NCI-H510A (cell line): ENCODE measurements at regions not wholly inside any gene's neighbourhood (a gene's known extent, or its start where the extent isn't known, plus 50 kb on each side); places are given as distances from the start of the nearest gene placed in this dataset.

Experiments
- DNase-seq: peaks from one replicate; lab custom pipeline; 2025; lab: John Stamatoyannopoulos, UW

GRCh38 chr3:83740504-83740903 lies 1218.3 kb upstream of the CADM2 start:
- no peak for DNase-seq

- no peak for DNase-seq
These were observed 1192.8 kb upstream of the CADM2 start for GRCh38 chr3:83765956-83766355.

GRCh38 chr3:83769791-83770663 lies 1188.8 kb upstream of the CADM2 start:
- DNase-seq: no peak

- no peak for DNase-seq
These were observed 1188.0 kb upstream of the CADM2 start for GRCh38 chr3:83770664-83771402.

GRCh38 chr3:83802801-83803200 lies 1156.0 kb upstream of the CADM2 start:
- DNase-seq: no peak

GRCh38 chr3:83807511-83807910 lies 1151.3 kb upstream of the CADM2 start:
- no peak for DNase-seq

GRCh38 chr3:83813176-83813575 lies 1145.6 kb upstream of the CADM2 start:
- DNase-seq: no peak

GRCh38 chr3:83816653-83817052 lies 1142.1 kb upstream of the CADM2 start:
- DNase-seq: no peak

GRCh38 chr3:83821506-83821905 lies 1137.3 kb upstream of the CADM2 start:
- no peak for DNase-seq

- no peak for DNase-seq
These were observed 1135.7 kb upstream of the CADM2 start for GRCh38 chr3:83823095-83823494.

- DNase-seq: no peak
These were observed 1123.7 kb upstream of the CADM2 start for GRCh38 chr3:83835040-83835439.

- DNase-seq: no peak
These were observed 1116.3 kb upstream of the CADM2 start for GRCh38 chr3:83842511-83842910.

GRCh38 chr3:83843716-83844115 lies 1115.1 kb upstream of the CADM2 start:
- DNase-seq: no peak

- DNase-seq: no peak
These were observed 1109.6 kb upstream of the CADM2 start for GRCh38 chr3:83849106-83849730.

GRCh38 chr3:83863380-83863779 lies 1095.4 kb upstream of the CADM2 start:
- DNase-seq: no peak

- DNase-seq: no peak
These were observed 1089.8 kb upstream of the CADM2 start for GRCh38 chr3:83868909-83869567.

GRCh38 chr3:83873550-83873949 lies 1085.2 kb upstream of the CADM2 start:
- DNase-seq: no peak

GRCh38 chr3:83877910-83878309 lies 1080.9 kb upstream of the CADM2 start:
- DNase-seq: no peak

GRCh38 chr3:83882701-83883100 lies 1076.1 kb upstream of the CADM2 start:
- DNase-seq: no peak

- no peak for DNase-seq
These were observed 1068.6 kb upstream of the CADM2 start for GRCh38 chr3:83890039-83890762.

GRCh38 chr3:83890763-83891135 lies 1068.0 kb upstream of the CADM2 start:
- no peak for DNase-seq

GRCh38 chr3:83894223-83894622 lies 1064.6 kb upstream of the CADM2 start:
- no peak for DNase-seq
